ENCODE measurements at regions not wholly inside any gene's neighbourhood (a gene's known extent, or its start where the extent isn't known, plus 50 kb on each side); places are given as distances from the start of the nearest gene placed in this dataset.
"Not testable (repeated sequence)": the region's sequence is repeated elsewhere in the genome, so short reads cannot be mapped to it uniquely, and the experiment has no call there.

- DNase-seq = not testable (repeated sequence)
Observed at GRCh38 chr6:90675107-90675506, 88.2 kb upstream of the MAP3K7 start.

DNA sequence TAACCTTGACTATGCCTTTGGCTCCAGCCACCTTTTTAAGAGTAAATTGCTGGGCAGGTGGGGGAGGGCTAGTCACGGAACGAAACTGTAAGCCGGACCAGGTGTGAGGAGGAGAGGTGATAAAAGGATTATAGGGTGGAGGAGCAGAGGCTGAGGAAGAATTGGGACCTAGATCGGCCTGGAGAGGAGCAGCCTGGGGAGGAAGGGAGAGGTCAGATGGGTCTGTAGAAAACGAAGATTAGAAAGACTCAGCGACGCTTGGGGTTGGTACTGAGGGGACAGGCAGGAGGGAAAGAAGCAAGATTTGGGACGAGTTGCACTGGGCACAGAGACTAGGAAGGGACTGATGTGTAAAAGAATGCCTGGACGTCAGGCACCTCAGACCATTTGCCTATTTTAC, 87.2 kb upstream of the MAP3K7 start:
- DNase-seq = not testable (repeated sequence)

DNA sequence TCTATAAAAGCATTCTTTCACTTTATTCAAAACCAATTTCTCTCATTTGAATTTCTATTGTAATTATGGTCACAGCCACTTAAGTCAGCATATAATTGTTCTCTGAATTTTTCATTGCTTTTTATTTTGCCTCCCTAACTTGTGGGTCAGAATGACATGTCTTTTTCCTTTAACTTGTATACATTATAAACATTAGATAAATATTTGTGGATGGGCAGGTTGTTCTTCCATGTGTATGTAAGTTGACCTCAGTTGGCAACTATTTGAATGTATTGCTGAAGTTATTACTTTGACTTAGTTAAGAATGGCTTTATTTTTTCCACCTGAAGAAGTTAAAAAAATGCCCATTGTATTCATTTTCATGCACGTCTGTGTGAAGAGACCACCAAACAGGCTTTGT, 83.0 kb upstream of the MAP3K7 start:
- DNase-seq = no peak

- DNase-seq = no peak
Observed at GRCh38 chr6:90669420-90669819, 82.5 kb upstream of the MAP3K7 start.

GRCh38 chr6:90668141-90668540, 81.3 kb upstream of the MAP3K7 start:
- DNase-seq = no peak

GRCh38 chr6:90663873-90664272, 77.0 kb upstream of the MAP3K7 start:
- DNase-seq = no peak

DNA sequence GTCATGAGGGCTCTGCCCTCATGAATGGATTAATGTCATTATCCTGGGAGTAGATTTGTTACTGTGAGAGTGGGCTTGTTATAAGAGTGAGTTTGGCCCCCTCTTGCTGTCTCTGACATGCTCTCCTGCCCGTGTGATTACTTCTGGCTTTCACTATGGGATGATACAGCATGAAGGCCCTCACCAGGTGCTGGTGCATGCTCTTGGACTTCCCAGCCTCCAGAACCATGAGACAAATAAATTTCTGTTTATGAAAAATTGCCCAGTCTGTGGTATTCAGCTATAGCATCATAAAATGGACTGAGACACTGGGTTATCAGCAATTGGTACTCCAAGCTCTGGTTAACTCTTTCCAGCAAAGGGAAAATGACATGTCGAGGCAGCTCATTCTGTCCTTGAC, 76.2 kb upstream of the MAP3K7 start:
- no peak for DNase-seq

DNA sequence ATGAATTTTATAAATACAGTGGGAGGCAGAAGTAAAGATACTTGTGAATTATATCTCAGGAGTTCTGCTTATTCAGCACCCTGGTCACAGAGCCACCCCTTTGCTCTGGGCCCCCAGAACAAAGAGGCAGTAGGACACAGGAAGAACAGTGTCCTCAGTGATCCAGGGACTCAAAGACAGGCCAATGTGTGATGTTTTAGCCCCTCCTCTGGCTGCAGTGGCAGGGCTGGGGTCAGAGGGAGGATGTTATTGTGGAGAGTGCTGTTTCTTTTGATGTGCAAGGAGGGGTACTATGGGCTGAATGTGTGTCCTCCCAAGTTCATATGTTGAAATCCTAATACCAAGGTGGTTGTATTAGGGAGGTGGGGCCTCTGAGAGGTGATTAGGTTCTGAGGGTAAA, 74.1 kb upstream of the MAP3K7 start:
- no peak for DNase-seq

DNA sequence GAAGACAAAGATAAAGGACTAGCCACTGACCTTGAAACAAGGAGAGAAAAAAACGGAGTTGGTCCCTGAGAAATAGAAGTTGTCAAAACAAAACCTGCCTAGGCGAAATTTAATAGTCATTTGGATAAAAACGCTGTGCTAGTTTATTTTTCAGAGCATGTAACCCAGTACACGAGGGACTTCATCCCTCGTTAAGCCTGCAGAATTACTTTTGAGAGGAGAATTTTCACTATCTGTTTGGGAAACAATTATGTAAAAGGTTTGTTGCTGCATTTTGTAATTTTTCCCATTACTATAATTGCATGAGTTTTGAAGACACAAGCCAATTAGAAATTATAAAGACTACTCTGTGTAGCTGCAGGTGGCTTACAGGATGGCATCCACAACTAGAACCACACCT, 71.6 kb upstream of the MAP3K7 start:
- DNase-seq = no peak

DNA sequence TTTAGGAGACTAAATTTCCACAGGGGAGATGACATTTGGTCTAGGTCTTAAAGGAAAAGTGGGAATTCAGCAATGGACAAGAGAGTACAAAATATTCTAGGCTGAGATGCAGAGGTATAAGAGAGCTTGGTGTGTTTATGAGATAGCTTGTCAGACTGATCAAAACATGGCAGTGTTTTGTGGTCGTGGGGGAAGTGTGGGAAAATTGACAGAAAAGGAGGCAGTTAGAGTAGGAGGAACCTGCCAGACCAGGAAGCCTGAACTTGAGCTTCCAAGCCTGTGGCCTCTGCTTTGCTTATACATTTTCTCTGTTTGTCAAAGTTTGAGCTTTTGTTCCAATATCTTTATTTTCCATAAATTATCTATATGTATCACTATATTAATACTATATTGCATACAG, 69.5 kb upstream of the MAP3K7 start:
- DNase-seq = no peak

DNA sequence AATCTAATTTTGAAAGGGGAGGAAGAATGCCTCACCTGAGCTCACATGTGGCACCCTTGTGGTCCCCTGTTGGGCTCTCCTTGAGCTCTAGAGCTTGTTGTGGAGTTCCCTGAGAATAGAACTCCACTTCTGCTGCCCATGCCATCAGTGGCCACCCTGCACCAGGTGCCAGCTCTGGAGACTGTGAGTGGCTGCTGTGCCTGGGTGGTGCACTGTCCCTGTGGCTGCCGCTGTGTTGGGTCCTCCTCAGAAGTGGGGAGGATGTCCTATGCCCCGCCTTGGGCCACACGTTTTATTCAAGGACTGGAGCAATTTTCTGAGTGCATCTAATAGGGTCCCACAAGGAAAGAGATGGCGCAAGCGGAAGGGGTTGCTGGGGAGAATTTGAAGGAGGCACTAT, 67.9 kb upstream of the MAP3K7 start:
- DNase-seq = no peak

DNA sequence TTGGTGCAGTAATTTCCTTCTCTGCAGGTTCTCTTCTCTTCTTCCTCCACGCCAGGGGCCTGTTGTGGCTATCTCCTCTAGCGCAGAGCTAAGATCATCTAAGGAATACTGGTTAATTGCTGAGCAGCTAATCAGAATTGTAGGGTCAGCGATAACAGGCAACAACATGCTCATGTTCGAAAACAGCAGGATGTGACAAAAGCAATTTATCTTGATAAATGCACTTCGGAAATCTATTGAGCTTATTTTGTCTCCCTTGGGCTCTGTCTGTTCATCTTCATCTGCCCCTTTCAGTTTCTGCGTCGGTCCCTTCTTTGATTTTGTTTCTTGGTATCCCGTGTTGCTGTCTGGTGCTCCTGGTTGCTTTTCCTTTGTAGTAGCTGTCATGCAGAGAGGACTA, 67.3 kb upstream of the MAP3K7 start:
- DNase-seq = no peak

GRCh38 chr6:90653750-90654149, 66.9 kb upstream of the MAP3K7 start:
- DNase-seq = no peak

- no peak for DNase-seq
Observed at GRCh38 chr6:90650041-90650940, 63.4 kb upstream of the MAP3K7 start.

DNA sequence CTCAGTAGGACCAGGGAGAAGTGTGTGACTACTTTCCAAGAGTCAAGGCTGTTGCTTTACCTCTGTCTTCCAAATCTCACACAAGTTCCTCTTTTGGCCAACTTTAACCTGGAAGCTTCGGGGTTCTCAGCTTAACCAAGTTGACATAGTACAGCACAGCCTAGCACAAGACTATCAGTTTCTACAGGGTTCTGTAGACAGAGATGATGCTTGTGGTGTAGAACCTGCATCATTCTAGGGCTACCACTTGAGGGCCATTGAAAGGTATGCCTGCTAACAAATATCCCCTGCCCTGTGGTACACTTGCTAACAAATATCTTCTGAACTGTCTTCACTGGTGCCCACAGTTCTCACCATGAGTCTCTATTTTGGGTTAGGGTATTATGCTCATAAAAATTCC, 62.0 kb upstream of the MAP3K7 start:
- no peak for DNase-seq

GRCh38 chr6:90646940-90647339, 60.1 kb upstream of the MAP3K7 start:
- no peak for DNase-seq

GRCh38 chr6:90645634-90646033, 58.8 kb upstream of the MAP3K7 start:
- DNase-seq = no peak

DNA sequence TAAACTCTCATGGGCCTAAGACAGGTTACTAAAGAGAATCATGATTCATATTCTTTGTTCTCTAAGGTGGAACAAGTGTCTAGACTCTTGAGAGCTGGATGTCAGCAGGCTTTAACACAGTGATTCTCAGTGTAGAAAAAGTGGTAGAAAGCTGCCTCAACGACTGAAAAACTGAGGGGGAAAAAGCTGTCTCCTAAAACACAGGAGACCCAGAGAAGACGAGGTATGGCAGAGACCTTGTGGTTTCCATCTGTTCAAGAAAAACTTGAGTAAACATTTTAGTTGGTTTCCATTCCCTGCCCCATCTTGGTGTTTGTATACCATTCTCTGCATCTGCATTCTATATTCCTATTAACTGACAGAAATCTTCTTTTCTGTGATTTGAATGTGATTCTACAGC, 57.6 kb upstream of the MAP3K7 start:
- no peak for DNase-seq

GRCh38 chr6:90643381-90643780, 56.5 kb upstream of the MAP3K7 start:
- DNase-seq = no peak

- DNase-seq = no peak
Observed at GRCh38 chr6:90637320-90637719, 50.4 kb upstream of the MAP3K7 start.

All from islet precursor cell (in vitro differentiated cells).